ENCODE measurements at regions not wholly inside any gene's neighbourhood (a gene's known extent, or its start where the extent isn't known, plus 50 kb on each side); places are given as distances from the start of the nearest gene placed in this dataset.

DNA sequence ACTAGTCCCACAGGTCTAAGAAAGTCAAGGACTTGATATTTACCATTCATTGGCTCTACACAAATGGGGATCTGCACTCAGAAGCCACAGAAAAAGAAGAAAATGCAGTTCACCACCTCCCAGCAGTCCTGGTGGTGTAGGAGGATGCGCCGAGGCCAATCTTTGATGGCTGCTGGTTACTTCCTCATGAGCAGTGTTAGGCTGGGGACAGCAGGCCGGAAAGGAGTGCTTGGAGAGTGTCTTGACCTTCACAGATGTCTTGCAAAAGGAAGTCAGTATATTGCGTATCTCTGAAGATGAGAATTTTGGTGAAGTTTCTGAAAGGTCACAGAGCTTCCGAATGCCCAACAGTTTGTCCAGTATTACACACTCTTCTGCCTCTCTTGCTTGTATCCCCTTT, 597.0 kb downstream of the EBF1 start:
- no peak for TF ChIP-seq EZH2phosphoT487 (IDR thresholded peaks at IDR 0.05; ENCODE audit: borderline replicate concordance, low read depth, low read length)
- no peak for TF ChIP-seq CTCF (conservative IDR thresholded peaks at IDR 0.05; ENCODE audit: low read length)
- no peaks in the 10 kb centered on the region for H3K79me2 ChIP-seq (ENCODE audit: insufficient read depth, low read depth, low read length)
- intact Hi-C loops (cut with micrococcal nuclease; ENCODE audit: unreplicated experiment), result no loop called here
- peaks cover 5% of the 10 kb centered on the region for H3K4me1 ChIP-seq (ENCODE audit: insufficient read depth, low read length, poor library complexity, severe bottlenecking)
- H3K9me3 ChIP-seq (ENCODE audit: low read length), result peaks cover 31% of the 10 kb centered on the region
- no peak overlapping the region for H3K4me3 ChIP-seq (ENCODE audit: low read depth, low read length, poor library complexity, severe bottlenecking)
- ChIA-PET CTCF (ENCODE audit: unreplicated experiment) (no interaction called here), POLR2A (interaction anchor here (0.7 kb wide), 1 partner anchor 9 kb away, joined by 3 read pairs; no protein-coding TSS in a partner anchor)
- no peaks in the 10 kb centered on the region for H3K9me2 ChIP-seq (ENCODE audit: insufficient read depth, low read length)
- H3K27ac ChIP-seq (ENCODE audit: low read depth, low read length, poor library complexity, severe bottlenecking), result no peak overlapping the region
- DNase-seq (ENCODE audit: low spot score), result no peak
- H2AFZ ChIP-seq (ENCODE audit: low read length), result no peak overlapping the region
- no peak overlapping the region for H3K4me2 ChIP-seq (ENCODE audit: low read length)
- H4K20me1 ChIP-seq (ENCODE audit: insufficient read depth, low read length), result no peaks in the 10 kb centered on the region
- peaks cover 3% of the 10 kb centered on the region; the same call in 1 of the 2 replicates for H3K36me3 ChIP-seq (ENCODE audit: insufficient read depth, low read length)
- no TSS peak for BruUV-seq (replicated peaks)

GRCh38 chr5:158499892-158500418, 599.8 kb downstream of the EBF1 start:
- no peak for DNase-seq (ENCODE audit: low spot score)
- H3K27ac ChIP-seq (ENCODE audit: low read depth, low read length, poor library complexity, severe bottlenecking), result no peak overlapping the region
- H2AFZ ChIP-seq (ENCODE audit: low read length), result no peak overlapping the region
- TF ChIP-seq CTCF (conservative IDR thresholded peaks at IDR 0.05; ENCODE audit: low read length), result no peak
- TF ChIP-seq EZH2phosphoT487 (IDR thresholded peaks at IDR 0.05; ENCODE audit: borderline replicate concordance, low read depth, low read length), result no peak
- intact Hi-C loops (cut with micrococcal nuclease; ENCODE audit: unreplicated experiment), result no loop called here
- H3K4me2 ChIP-seq (ENCODE audit: low read length), result no peak overlapping the region
- H3K9me2 ChIP-seq (ENCODE audit: insufficient read depth, low read length), result no peaks in the 10 kb centered on the region
- no peaks in the 10 kb centered on the region for H4K20me1 ChIP-seq (ENCODE audit: insufficient read depth, low read length)
- ChIA-PET POLR2A (interaction anchor here (1.5 kb wide), 1 partner anchor 12 kb away, joined by 11 read pairs; no protein-coding TSS in a partner anchor), CTCF (ENCODE audit: unreplicated experiment) (no interaction called here)
- no TSS peak for BruUV-seq (replicated peaks)
- H3K4me3 ChIP-seq (ENCODE audit: low read depth, low read length, poor library complexity, severe bottlenecking), result no peak overlapping the region
- H3K4me1 ChIP-seq (ENCODE audit: insufficient read depth, low read length, poor library complexity, severe bottlenecking), result peaks cover 5% of the 10 kb centered on the region
- no peaks in the 10 kb centered on the region for H3K79me2 ChIP-seq (ENCODE audit: insufficient read depth, low read depth, low read length)
- peaks cover 4% of the 10 kb centered on the region; the same call in 1 of the 2 replicates for H3K9me3 ChIP-seq (ENCODE audit: low read length)
- no peaks in the 10 kb centered on the region; the same call in 1 of the 2 replicates for H3K36me3 ChIP-seq (ENCODE audit: insufficient read depth, low read length)

GRCh38 chr5:158499075-158499891, 600.4 kb downstream of the EBF1 start:
- intact Hi-C loops (cut with micrococcal nuclease; ENCODE audit: unreplicated experiment), result no loop called here
- no peak overlapping the region; the same call in 1 of the 2 replicates for H2AFZ ChIP-seq (ENCODE audit: low read length)
- H3K4me3 ChIP-seq (ENCODE audit: low read depth, low read length, poor library complexity, severe bottlenecking), result no peak overlapping the region
- H3K79me2 ChIP-seq (ENCODE audit: insufficient read depth, low read depth, low read length), result no peaks in the 10 kb centered on the region
- H3K9me2 ChIP-seq (ENCODE audit: insufficient read depth, low read length), result no peaks in the 10 kb centered on the region
- TF ChIP-seq CTCF (conservative IDR thresholded peaks at IDR 0.05; ENCODE audit: low read length) (no peak), EZH2phosphoT487 (IDR thresholded peaks at IDR 0.05; ENCODE audit: borderline replicate concordance, low read depth, low read length) (no peak)
- peaks cover 5% of the 10 kb centered on the region for H3K4me1 ChIP-seq (ENCODE audit: insufficient read depth, low read length, poor library complexity, severe bottlenecking)
- no peak overlapping the region for H3K4me2 ChIP-seq (ENCODE audit: low read length)
- H3K36me3 ChIP-seq (ENCODE audit: insufficient read depth, low read length), result no peaks in the 10 kb centered on the region
- no peaks in the 10 kb centered on the region for H3K9me3 ChIP-seq (ENCODE audit: low read length)
- ChIA-PET CTCF (ENCODE audit: unreplicated experiment) (no interaction called here), POLR2A (interaction anchor here (1.5 kb wide), 1 partner anchor 13 kb away, joined by 11 read pairs; no protein-coding TSS in a partner anchor)
- no peaks in the 10 kb centered on the region for H4K20me1 ChIP-seq (ENCODE audit: insufficient read depth, low read length)
- no peak overlapping the region for H3K27ac ChIP-seq (ENCODE audit: low read depth, low read length, poor library complexity, severe bottlenecking)
- DNase-seq (ENCODE audit: low spot score), result no peak
- no TSS peak for BruUV-seq (replicated peaks)
